Endothelial cell of umbilical vein (primary cell): ENCODE measurements at regions not wholly inside any gene's neighbourhood (a gene's known extent, or its start where the extent isn't known, plus 50 kb on each side); places are given as distances from the start of the nearest gene placed in this dataset.

Experiments
- BruUV-seq: library from RNA; stranded (reverse); fragments of 400-500 nt; replicated peaks from 2 replicates; lab custom pipeline; 2021; lab: Mats Ljungman, UMichigan
- CTCF ChIA-PET: fragments of 300-600, 350-600 bp; sonication (Branson Sonifier 250); formaldehyde crosslinking; loops from one replicate; lab custom pipeline; 2021; ENCODE audit warnings: antibody characterized with exemption, inconsistent platforms; lab: Charles Lee
- POLR2A ChIA-PET: fragments of 300-600, 350-600 bp; sonication (Branson Sonifier 250); formaldehyde crosslinking; loops from one replicate; lab custom pipeline; 2021; ENCODE audit warnings: antibody characterized with exemption, inconsistent platforms; lab: Charles Lee
- DNase-seq: peaks from one replicate; pipeline ENCODE4 v3.0.0-alpha.2; 2011; ENCODE audit warnings: low read depth, low spot score
- FAIRE-seq: peaks from 2 replicates; lab custom pipeline; 2011; peaks lifted over from hg19 to GRCh38; lab: Jason Lieb, UNC
- H2AFZ ChIP-seq: 2 replicates; pipeline ENCODE4 v1.6.0; 2012; ENCODE audit warnings: low read depth, low read length, control low read depth, inconsistent platforms
- H3K27ac ChIP-seq: 2 replicates; pipeline ENCODE4 v1.5.1; 2011; ENCODE audit warnings: low read depth, mild to moderate bottlenecking, control low read depth, low read length, moderate library complexity; ENCODE audit not compliant: insufficient read depth
- H3K27me3 ChIP-seq, 2 experiments: 2 replicates each; pipeline versions ENCODE4 v1.6.0 to v1.6.1; 2011; ENCODE audit warnings: low read length in 2 of 2, mixed read lengths in 1 of 2; ENCODE audit not compliant: control insufficient read depth in 2 of 2, insufficient read depth in 2 of 2
- H3K36me3 ChIP-seq, 2 experiments: 2 replicates in 1 of 2; 3 replicates in 1 of 2; pipeline ENCODE4 v1.5.1; 2011; ENCODE audit warnings: low read length in 2 of 2, mild to moderate bottlenecking in 1 of 2, moderate library complexity in 1 of 2; ENCODE audit not compliant: control insufficient read depth in 2 of 2, insufficient read depth in 2 of 2; ENCODE audit errors: extremely low read depth in 1 of 2
- H3K4me1 ChIP-seq: 3 replicates; pipeline ENCODE4 v1.5.1; 2011; ENCODE audit warnings: mild to moderate bottlenecking, low read length; ENCODE audit not compliant: control insufficient read depth, insufficient read depth; ENCODE audit errors: extremely low read depth
- H3K4me2 ChIP-seq: 2 replicates; pipeline ENCODE4 v1.6.1; 2011; ENCODE audit warnings: low read length, control low read depth, mixed read lengths; ENCODE audit not compliant: insufficient read depth
- H3K4me3 ChIP-seq, 3 experiments: fragments of 200-600 bp in 1 of 3; sonication (generic), shearing (Covaris generic) in 1 of 3; replicated peaks in 1 of 3; 2 replicates each; pipeline ENCODE4 v1.5.1; 2011 to 2016; ENCODE audit warnings: control low read depth in 3 of 3, low read length in 3 of 3, mild to moderate bottlenecking in 2 of 3, inconsistent platforms in 1 of 3, low read depth in 1 of 3, moderate library complexity in 1 of 3; ENCODE audit not compliant: insufficient read depth in 1 of 3
- H3K79me2 ChIP-seq: 2 replicates; pipeline ENCODE4 v1.6.0; 2012; ENCODE audit warnings: low read length, inconsistent platforms; ENCODE audit not compliant: control insufficient read depth, insufficient read depth
- H3K9ac ChIP-seq: replicated peaks from 2 replicates; pipeline ENCODE3; 2011; ENCODE audit warnings: low read length, control low read depth; ENCODE audit not compliant: insufficient read depth; ENCODE audit errors: extremely low read depth
- H3K9me1 ChIP-seq: replicated peaks from 3 replicates; pipeline ENCODE4 v1.6.0; 2011; ENCODE audit warnings: mild to moderate bottlenecking, low read length; ENCODE audit not compliant: control insufficient read depth, insufficient read depth; ENCODE audit errors: extremely low read depth
- H3K9me3 ChIP-seq: replicated peaks from 2 replicates; pipeline ENCODE4 v1.5.1; 2012; ENCODE audit warnings: low read length, inconsistent platforms; ENCODE audit not compliant: control insufficient read depth, insufficient read depth
- H4K20me1 ChIP-seq: replicated peaks from 2 replicates; pipeline ENCODE3; 2011; ENCODE audit warnings: mild to moderate bottlenecking, low read length; ENCODE audit not compliant: control insufficient read depth, insufficient read depth; ENCODE audit errors: extremely low read depth
- CTCF ChIP-seq, 2 donors: IDR thresholded peaks; 1 replicate in 1 of 2; 2 replicates in 1 of 2; pipeline ENCODE4 v1.5.1; 2011; ENCODE audit warnings: low read length in 2 of 2, mild to moderate bottlenecking in 2 of 2, moderate library complexity in 2 of 2, control low read depth in 1 of 2, inconsistent platforms in 1 of 2, low read depth in 1 of 2; ENCODE audit not compliant: insufficient read depth in 1 of 2; ENCODE audit errors: extremely low read depth in 1 of 2
- EZH2 ChIP-seq: IDR thresholded peaks from 2 replicates; pipeline ENCODE4 v1.6.1; 2012; ENCODE audit warnings: borderline replicate concordance, low read depth, mild to moderate bottlenecking, moderate library complexity, low read length, inconsistent platforms; ENCODE audit not compliant: severe bottlenecking
- FOS ChIP-seq: IDR thresholded peaks from 2 replicates; pipeline ENCODE4 v1.6.1; 2011; ENCODE audit warnings: mild to moderate bottlenecking, low read length, moderate library complexity, borderline replicate concordance; ENCODE audit not compliant: insufficient read depth
- GATA2 ChIP-seq: IDR thresholded peaks from 2 replicates; pipeline ENCODE4 v1.7.0; 2011; ENCODE audit warnings: low read depth, mild to moderate bottlenecking, moderate library complexity, mixed read lengths, low read length; ENCODE audit not compliant: insufficient read length, insufficient read depth
- JUN ChIP-seq: IDR thresholded peaks from 2 replicates; pipeline ENCODE4 v1.6.1; 2011; ENCODE audit warnings: borderline replicate concordance, low read depth; ENCODE audit not compliant: insufficient read length, insufficient read depth
- MAX ChIP-seq: IDR thresholded peaks from 2 replicates; pipeline ENCODE4 v1.6.1; 2011; ENCODE audit not compliant: insufficient read depth, insufficient read length
- MYC ChIP-seq: IDR thresholded peaks from one replicate; pipeline ENCODE4 v1.6.1; 2011; ENCODE audit warnings: mild to moderate bottlenecking, low read depth, low read length
- POLR2A ChIP-seq: IDR thresholded peaks from 2 replicates; pipeline ENCODE4 v1.6.1; 2012; ENCODE audit warnings: low read depth, mild to moderate bottlenecking, control low read depth, low read length
- dilution Hi-C: fragments of 300-500 bp; cut with MboI; formaldehyde crosslinking; loops from one replicate; pipeline ENCODE4 v1.15.0; 2019; ENCODE audit warnings: low sequenced_read_pairs; ENCODE audit not compliant: extremely low pct_ligation_motif_present
- intact Hi-C: fragments of 100-400 bp; cut with micrococcal nuclease; formaldehyde crosslinking; loops from one replicate; pipeline ENCODE4 v1.10.0; 2022

- Histone ChIP-seq H3K9me1 (no peaks in the 10 kb centered on the region), H3K4me3 (no peak overlapping the region), H3K27ac (no peak overlapping the region), H3K4me2 (no peak overlapping the region), H3K9ac (no peak overlapping the region), H2AFZ (no peak overlapping the region), H3K79me2 (no peaks in the 10 kb centered on the region), H4K20me1 (no peaks in the 10 kb centered on the region), H3K4me1 (no peaks in the 10 kb centered on the region), H3K9me3 (no peaks in the 10 kb centered on the region), H3K27me3 (peaks cover 0 to 10% of the 10 kb centered on the region in 2 experiments), H3K36me3 (no peaks in the 10 kb centered on the region)
- DNase-seq (no peak), FAIRE-seq (no peak)
- dilution Hi-C loops, result no loop called here
- CTCF ChIA-PET, result no interaction called here
- BruUV-seq, result no TSS peak
- TF ChIP-seq POLR2A (no peak), MAX (no peak), FOS (no peak), MYC (no peak), EZH2 (no peak), JUN (no peak), GATA2 (no peak), CTCF (IDR thresholded peaks at IDR 0.05; ENCODE audit: extremely low read depth in 1 of 2, insufficient read depth in 1 of 2, low read depth in 1 of 2, low read length in 2 of 2) (no peak)
- intact Hi-C loops, result no loop called here
- POLR2A ChIA-PET, result no interaction called here
Observed at GRCh38 chr10:63760034-63760707, 239.0 kb downstream of the REEP3 start.
